HG03439 (cell line): ENCODE measurements at regions not wholly inside any gene's neighbourhood (a gene's known extent, or its start where the extent isn't known, plus 50 kb on each side); places are given as distances from the start of the nearest gene placed in this dataset.

Experiments
- ATAC-seq: cut with Tn5 transposase; IDR thresholded peaks from one replicate; pipeline ENCODE4 v1.9.1; 2021; ENCODE audit warnings: mild to moderate bottlenecking, moderate library complexity; ENCODE audit not compliant: unreplicated experiment

- no peak for ATAC-seq
Observed at GRCh38 chr2:23285091-23285800, 99.7 kb upstream of the KLHL29 start.

GRCh38 chr2:23286031-23286757 is 98.8 kb upstream of the KLHL29 start:
- no peak for ATAC-seq

- no peak for ATAC-seq
Observed at GRCh38 chr2:23286758-23287704, 97.9 kb upstream of the KLHL29 start.

- no peak for ATAC-seq
Observed at GRCh38 chr2:23289671-23290070, 95.3 kb upstream of the KLHL29 start.

GRCh38 chr2:23291239-23291638 is 93.7 kb upstream of the KLHL29 start:
- ATAC-seq, result no peak

GRCh38 chr2:23292024-23292423 is 93.0 kb upstream of the KLHL29 start:
- ATAC-seq, result no peak

- no peak for ATAC-seq
Observed at GRCh38 chr2:23293063-23293462, 91.9 kb upstream of the KLHL29 start.

- ATAC-seq, result no peak
Observed at GRCh38 chr2:23293731-23294130, 91.2 kb upstream of the KLHL29 start.

- ATAC-seq, result no peak
Observed at GRCh38 chr2:23294238-23294637, 90.7 kb upstream of the KLHL29 start.

GRCh38 chr2:23296691-23297090 is 88.3 kb upstream of the KLHL29 start:
- no peak for ATAC-seq

- no peak for ATAC-seq
Observed at GRCh38 chr2:23297112-23297511, 87.9 kb upstream of the KLHL29 start.

- ATAC-seq, result no peak
Observed at GRCh38 chr2:23298551-23298950, 86.4 kb upstream of the KLHL29 start.

- ATAC-seq, result no peak
Observed at GRCh38 chr2:23299476-23300195, 85.3 kb upstream of the KLHL29 start.

GRCh38 chr2:23301136-23301535 is 83.8 kb upstream of the KLHL29 start:
- ATAC-seq, result no peak

GRCh38 chr2:23302591-23302990 is 82.4 kb upstream of the KLHL29 start:
- ATAC-seq, result no peak

GRCh38 chr2:23306401-23306800 is 78.6 kb upstream of the KLHL29 start:
- no peak for ATAC-seq

GRCh38 chr2:23311186-23311585 is 73.8 kb upstream of the KLHL29 start:
- ATAC-seq, result no peak

- ATAC-seq, result no peak
Observed at GRCh38 chr2:23312996-23313606, 71.9 kb upstream of the KLHL29 start.

- no peak for ATAC-seq
Observed at GRCh38 chr2:23314687-23315086, 70.3 kb upstream of the KLHL29 start.

- no peak for ATAC-seq
Observed at GRCh38 chr2:23320058-23320457, 64.9 kb upstream of the KLHL29 start.
